Epidermal melanocyte (primary cell): ENCODE measurements at regions not wholly inside any gene's neighbourhood (a gene's known extent, or its start where the extent isn't known, plus 50 kb on each side); places are given as distances from the start of the nearest gene placed in this dataset.

ENCODE experiments used
- DNase-seq: peaks from one replicate; pipeline ENCODE4 v3.0.0; 2011; ENCODE audit warnings: low spot score; ENCODE audit not compliant: insufficient read length

DNA sequence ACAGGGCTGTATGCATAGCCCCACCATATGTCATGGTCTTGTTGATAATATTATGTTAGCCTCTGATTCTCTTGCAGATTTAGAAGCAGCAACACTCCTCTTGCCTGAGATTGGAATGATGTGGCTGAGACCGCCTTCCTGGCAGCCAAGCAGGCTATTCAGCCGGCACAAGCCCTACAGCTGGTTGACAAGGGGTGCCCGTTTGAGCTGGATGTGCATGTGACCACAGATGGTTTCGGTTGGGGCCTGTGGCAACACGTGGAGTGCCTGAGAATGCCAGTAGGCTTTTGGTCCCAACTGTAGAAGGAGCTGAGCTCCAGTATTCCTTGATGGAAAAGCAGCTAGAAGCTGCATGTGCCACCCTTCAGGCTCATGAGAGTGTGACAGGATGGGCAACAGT is 303.6 kb upstream of the POU3F2 start:
- DNase-seq: no peak

DNA sequence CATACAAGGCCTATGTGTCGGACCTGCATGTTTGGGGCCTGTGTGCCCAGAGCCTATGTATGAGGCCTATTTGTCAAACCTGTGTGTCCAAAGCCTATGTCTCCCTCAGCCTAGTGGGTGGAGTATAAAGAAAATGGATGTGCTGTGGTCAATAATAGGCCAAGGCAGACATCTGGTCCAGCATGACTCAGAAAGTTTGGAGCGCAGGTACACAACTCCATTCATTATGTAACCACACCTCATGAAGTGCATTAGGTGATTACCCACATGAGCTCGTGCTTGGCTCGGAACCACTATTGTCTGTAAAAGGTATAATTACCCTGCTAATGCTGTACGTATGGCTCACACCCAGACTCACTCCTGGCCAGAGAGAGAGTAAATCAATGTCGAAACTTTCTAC is 302.4 kb upstream of the POU3F2 start:
- DNase-seq: no peak

DNA sequence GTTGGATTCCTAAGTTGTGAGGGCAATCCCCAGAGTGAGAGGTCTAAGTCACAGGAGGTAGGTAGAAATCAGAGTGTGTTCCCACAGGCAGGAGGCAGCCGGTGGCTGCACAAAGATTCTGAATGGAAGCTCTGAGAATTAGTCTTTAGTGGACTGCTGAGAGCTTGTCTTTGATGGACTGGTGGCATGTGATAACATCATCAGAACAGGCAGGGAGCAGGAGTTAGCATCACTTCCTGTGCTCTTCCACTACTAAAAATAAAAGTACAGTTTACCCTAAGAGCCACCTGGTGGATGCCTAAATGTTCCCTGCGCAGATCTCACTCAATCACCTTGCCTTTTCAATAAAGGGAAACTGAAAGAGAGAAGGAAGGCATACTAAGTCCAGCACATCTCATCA is 294.6 kb upstream of the POU3F2 start:
- no peak for DNase-seq

DNA sequence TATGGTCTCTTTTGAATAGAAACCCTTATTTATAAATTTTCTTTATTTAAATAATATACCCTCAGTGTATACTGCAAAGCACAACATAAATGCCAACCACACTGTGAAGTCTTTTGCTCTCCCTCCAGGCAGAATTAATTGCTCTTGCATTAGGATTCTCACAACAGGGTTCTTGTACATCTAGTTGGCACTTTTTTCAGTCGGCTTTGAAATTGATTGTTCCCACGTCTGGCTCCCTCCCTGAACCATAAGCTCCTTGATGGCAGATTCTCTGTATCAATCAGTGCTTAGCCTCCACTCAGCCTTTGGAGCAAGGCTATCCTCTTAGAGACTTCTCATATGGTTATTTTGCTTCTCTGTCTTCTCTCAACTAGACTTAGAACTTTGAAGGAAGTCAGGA is 288.0 kb upstream of the POU3F2 start:
- DNase-seq: no peak

DNA sequence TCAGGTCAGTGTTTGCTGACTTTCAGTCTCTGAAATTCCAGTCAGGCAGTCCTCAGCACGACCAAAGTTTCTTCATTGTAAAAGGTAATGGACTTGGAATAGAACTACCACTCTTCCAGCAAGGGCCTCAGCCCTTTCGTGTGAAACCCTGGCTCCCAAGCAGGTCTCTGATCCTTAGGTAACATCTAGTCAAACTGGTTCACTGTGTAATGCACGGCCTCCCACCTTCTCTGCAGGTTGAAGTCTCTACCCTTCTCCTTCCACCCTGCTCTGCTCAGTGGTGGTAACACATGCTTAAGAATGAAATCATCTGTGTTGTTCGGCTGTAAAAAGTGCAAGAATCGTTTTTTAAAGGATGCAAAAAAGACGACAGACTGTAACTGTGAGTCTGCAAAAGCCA is 287.2 kb upstream of the POU3F2 start:
- no peak for DNase-seq

DNA sequence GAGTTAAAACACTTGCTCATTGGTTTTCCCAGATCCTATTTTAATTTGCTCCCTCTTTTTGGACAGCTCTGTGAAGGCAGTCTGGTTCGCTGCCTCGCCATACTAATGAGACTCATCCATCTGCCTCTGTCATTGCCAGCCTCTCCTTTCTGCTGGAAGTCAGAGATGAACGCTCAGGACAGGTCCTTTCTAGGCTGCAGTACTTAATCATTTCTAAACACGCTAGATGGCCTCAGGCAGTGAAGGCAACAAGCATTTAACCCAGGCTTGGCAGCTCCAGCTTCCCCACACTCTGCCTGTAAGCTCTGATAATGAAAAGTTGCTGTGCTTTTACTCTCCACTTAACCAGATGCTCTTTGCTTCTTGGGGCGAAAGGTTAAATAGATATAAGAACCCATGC is 286.7 kb upstream of the POU3F2 start:
- no peak for DNase-seq

DNA sequence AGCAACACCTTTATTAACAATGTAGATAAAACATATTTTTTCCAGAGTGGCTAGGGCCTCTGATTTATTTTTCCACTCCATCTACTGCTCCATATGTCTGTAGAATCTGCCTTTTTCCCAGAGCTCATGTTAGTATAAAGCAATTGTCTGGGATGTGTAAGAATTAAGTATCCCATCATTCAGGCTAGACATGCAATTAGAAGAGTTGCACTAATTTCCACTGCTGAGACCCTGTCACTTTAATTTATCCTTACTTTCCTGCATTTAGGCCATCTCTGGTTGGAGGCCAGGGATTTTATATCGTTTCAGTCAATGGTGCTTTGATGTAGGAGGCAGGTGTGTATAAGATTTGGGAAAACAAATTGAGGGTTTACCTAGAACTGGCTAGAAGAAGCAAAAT is 286.1 kb upstream of the POU3F2 start:
- no peak for DNase-seq

DNA sequence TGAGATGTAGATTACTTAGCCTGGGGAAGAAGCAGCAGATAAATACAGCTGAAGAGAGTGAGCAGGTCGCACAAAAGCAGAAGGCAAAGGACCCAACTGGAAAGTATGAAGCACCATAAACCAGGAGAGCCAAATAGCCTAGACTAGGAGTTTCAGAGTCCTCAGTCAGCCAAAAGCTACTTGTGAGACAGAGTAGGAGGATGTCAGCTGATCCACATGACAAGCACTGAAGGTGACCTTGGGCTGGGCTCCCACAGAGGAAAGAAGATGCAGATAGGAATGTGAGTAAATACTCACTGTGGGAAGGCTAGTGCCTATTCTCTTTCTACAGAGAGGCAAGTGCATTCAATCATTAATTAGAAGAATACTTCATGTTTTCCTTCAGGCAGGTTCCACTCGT is 274.0 kb upstream of the POU3F2 start:
- no peak for DNase-seq

DNA sequence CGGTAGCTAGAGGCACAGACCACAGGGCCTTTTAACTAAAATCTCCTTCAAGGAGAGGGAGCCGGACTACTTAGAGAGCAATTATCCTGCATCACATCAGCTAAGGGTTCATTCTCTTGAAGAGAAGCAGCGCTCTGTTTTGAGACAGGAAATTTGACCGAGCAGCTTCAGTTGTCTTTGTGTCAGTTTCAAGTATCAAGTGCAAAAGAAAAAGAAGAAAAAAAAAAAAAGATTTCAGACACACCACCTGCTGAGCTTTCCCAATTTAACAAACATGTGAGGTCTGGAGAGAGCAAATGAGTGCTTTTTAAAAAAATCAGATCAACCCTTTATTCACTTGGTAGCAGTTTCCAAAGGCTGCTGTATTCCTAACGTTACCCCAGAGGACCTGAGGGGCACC is 273.5 kb upstream of the POU3F2 start:
- DNase-seq: no peak

DNA sequence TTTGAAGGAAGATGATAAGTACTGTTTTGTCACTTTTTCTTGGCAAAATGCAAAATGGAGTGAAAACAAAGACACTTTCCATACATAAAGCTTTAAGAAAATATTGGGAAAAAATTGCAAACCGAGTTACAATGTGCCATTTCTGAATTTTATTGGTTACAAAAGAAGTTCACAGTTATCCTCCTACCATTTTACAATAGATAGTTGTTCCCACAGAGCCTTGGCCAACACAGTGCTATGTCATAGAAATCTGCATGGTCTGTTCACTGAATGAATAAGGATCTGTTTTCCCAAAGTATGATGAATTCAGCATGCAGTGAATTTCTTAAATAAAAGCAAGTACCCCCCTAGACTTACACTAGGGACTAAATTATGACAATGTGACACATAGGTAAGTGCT is 268.2 kb upstream of the POU3F2 start:
- no peak for DNase-seq

DNA sequence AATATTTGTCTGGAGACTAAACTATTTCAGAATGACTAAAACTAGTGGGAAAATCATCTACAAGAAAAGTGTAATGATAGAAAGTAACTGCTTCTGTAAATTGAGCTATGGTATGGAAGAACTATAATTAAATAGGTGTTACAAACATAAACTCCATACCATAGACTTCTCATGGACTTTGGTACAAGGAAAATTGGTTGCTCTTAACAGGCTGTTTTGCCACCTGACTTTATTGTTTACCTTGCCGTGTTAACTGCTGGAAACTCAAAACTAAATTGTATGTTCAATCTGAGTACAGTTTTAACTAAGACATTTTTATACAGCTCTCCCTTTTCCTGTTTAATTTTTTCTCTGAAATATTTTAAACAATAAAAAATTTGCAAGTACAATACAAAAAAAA is 261.8 kb upstream of the POU3F2 start:
- DNase-seq: no peak

DNA sequence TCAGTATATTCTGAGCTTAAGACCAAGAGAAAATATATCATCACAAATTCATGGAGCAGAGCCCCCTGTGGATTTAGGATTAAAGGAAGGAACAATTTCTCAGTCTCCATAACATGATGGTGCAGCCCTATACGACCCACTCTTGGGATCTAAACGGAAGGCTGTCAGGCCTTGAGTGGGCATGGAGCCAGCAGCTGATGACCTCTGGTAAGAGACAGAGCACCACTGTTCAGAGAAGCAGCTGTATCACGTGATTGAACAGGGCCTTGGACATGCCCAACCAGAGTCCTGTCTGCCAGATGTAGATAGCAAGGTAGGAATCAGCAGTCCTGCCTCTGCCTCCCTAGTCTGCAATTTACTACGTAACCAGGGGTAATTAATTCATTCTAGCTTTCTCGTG is 259.4 kb upstream of the POU3F2 start:
- DNase-seq: no peak

DNA sequence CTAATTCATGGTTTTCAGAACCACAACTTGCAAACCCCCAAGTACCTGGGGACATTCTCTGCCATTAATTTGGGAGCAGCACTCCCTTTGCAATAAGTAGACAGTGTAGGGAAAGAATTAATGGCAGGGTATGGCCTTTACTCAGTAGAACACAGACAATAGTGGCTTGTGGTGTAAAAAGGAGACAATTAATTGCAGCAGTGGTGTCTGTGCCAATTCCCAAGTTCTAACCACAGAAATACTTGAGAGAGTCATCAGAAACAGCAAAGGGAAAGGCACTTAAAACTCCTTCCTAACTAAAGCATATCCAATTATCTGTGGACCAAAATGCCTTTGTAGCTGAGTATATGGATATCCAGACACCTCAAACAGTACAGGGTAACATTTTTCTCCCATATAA is 257.6 kb upstream of the POU3F2 start:
- DNase-seq: no peak

DNA sequence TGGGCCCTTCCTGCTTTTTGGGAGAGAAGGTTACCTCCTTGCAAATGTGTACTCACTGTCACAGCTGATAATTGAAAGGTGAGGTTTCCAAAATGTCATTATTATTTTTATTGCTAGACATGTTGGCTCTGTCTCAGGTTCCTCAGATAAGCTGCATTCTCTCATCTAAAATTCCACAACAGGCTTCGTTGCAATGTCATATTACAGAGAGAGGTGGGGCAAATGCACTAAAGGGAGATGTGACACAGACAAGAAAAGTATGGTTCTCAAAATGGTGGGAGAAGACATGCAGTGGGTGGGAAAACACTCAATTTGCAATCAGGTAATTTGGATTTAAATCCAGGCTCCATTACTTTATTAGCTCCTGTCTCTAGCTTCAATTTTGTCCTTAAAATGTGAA is 256.4 kb upstream of the POU3F2 start:
- no peak for DNase-seq

DNA sequence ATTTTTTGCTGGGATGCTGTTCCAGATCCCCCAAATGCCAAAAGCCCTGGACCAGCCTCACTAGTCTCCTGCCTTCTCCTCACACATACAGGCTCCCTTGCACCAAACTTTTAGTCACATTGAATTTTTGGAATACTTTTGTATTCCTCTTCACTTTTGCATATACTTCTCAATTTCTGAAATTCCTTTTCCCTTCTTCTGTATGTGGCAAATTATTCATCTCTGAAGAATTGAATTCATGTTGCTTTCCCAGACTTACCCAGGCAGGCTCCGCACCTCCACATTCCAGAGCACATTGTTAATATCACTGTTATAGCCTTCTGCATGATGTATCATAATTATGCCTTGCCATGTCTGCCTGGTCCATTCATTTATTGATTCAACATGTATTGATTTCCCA is 255.3 kb upstream of the POU3F2 start:
- no peak for DNase-seq

DNA sequence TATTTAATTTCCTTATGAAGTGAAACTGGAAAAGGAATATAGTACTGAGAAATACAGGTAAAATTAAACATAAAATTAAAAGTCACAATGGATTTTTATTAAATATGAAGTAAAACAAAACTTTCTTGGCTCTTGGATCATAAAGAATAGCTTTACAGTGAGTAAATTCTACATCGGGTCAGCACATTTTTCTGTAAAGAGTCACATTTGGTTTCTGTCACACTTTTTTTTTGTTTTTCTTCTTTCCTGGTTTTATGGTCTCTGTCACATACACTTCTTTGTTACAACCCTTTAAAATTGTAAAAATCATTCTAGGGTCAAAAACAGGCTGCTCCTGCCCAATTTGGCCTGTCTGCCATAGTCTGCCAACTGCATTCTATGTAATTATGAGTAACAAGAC is 254.4 kb upstream of the POU3F2 start:
- DNase-seq: no peak

DNA sequence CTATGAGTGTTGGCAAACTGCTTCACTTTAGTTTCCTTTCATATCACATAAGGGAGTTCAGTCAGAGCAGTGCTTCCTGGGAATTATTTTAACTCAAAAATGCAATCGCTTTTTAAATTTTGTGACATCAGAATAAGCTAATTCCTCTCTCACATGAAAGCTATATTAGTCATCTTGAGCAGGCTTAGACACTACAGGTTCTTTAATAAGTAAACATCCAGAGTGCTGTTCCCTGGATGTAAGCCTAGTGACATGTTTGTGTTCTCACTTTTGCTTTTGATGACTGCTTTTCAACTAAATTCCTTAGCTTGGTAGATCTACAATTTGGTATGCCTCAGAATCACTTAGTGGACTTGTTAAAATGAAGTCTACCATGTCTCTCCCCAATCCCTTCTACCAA is 252.7 kb upstream of the POU3F2 start:
- DNase-seq: no peak

DNA sequence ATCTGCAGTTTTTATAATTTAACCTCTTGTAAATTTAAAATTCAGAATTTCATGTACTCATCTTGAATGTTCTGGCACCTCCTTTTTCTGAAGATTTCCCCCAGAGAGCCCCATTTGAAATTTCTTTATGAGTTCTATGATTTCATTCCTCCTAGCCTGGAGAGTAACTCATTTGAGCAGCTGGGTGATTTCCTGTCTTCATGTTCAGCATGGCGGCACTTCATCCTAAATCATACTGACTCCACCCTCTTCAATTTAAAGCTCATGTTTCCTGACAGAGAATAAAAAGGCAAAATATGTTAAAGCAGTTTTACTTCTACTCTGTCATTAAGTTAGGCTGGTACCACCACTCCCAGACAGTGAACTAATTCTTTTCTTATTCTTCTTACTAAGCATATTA is 250.9 kb upstream of the POU3F2 start:
- DNase-seq: no peak

DNA sequence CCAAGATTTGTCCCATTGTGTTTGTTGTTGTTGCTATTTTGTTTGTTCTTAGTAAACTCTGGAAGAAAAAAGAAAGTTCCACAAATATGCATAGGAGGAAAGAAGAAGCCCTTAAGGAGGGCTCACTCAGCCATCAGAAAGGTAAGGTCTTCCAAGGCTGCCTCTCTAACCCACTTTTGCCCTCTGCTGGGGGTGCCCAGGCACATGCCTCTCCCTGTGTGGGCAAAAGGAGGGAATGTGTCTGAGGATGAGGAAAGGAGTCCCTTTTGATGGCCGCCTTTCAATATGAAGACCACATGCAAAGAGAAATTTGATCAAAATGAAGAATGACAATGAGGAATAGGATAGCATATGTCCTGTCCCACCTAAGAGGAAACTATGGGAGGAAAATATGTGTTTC is 248.2 kb upstream of the POU3F2 start:
- no peak for DNase-seq

DNA sequence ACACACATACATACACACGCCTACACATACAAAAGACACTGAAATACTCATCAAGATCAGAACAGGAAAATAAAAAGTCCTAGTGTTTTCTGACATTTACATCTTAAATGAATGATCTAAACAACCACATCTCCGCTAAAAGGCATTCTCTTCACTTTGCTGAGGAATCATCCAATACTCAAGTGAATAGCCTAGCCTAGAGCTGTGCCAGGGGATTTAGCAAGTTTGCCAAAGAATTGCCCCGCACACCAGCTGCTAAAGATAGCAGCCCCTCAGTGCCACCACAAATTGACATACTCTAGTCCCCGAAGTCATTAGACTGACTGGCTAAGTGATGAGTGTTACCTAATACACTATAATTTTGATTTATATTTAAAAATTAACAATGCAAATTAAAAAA is 246.8 kb upstream of the POU3F2 start:
- no peak for DNase-seq

DNA sequence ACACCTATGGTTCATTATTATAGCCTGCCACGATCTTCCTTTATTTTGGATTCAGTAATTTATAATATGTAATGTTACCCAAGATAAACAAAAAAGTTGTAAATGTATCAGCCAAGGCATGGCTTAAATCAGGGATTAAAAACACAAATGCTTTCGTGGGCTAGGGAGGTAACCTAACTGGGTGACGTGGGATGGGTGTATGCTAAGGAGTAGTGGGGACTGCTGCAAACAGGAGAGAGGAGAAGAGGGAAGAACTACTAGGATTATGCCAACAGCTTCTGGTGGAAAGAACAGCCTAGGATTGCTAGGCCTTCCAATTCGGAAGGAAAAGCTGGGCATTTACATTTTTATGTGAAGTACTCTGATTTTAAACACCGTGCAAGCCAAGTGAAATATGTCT is 244.8 kb upstream of the POU3F2 start:
- no peak for DNase-seq

DNA sequence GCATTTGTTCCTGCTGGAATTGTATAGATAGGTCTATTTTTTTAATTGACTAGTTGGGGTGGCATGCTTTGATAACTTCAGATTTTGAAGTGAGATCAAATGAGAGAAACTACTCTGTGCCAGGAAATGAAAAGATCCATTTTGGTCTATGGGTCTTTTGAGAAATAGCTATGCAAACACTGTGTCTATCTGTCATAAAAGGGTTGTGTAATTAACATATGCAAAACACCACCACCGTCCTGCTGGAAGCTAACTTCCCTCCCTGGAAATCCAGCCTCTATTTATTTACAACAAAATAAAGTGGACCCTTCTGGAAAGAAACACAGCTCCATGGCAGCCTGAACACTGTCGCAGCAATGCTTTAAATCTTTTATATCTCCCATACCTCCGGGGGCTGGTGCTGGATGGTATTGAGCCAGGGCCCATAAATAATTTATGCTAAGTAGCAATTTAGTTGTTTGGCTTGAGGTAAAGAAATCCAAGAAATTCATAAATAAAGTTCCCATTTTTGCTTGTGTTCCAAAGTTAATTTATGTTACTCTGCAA is 244.2 kb upstream of the POU3F2 start:
- no peak for DNase-seq

DNA sequence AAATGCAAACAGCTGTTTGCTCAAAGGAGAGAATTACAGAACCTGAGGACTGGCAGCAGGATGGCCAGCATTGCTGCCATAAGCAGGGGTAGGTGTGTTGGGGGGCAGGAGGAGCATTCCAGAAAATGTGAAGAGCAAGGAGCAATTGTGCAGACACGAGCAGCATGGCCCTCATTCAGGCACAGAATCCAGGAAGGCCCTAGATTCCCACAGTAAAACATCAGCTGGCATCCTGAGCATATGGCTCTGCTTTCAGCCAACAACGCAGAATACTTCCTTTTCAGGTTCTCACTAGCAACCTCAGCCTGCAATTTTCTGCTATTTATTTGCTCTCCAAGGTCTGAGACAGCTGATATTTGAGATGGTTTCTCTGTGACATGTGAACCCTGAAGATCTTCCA is 243.4 kb upstream of the POU3F2 start:
- no peak for DNase-seq

DNA sequence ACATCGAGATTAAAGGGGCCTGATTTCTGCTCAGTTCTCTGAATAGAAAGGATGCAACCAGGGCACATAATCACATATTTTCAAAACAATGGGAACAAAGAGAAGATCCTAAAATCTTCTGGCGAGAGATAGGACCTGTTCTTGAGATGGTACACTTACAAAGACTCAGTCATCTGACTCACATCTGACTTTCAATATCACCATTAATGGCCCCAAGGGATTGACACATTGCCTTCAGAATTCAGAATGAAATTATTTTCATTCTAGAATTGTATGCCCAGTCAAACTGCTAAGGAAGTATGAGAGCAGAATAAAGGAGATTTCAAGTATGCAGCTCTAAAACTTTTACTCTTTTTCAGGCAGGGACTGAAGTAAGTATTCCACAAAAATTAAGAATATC is 240.7 kb upstream of the POU3F2 start:
- no peak for DNase-seq
